ENCODE measurements at regions not wholly inside any gene's neighbourhood (a gene's known extent, or its start where the extent isn't known, plus 50 kb on each side); places are given as distances from the start of the nearest gene placed in this dataset.
"Not testable (repeated sequence)": the region's sequence is repeated elsewhere in the genome, so short reads cannot be mapped to it uniquely, and the experiment has no call there.

GRCh38 chr18:30595942-30596341, 446.6 kb downstream of the DSC3 start:
- TF ChIP-seq, protein P1, sequence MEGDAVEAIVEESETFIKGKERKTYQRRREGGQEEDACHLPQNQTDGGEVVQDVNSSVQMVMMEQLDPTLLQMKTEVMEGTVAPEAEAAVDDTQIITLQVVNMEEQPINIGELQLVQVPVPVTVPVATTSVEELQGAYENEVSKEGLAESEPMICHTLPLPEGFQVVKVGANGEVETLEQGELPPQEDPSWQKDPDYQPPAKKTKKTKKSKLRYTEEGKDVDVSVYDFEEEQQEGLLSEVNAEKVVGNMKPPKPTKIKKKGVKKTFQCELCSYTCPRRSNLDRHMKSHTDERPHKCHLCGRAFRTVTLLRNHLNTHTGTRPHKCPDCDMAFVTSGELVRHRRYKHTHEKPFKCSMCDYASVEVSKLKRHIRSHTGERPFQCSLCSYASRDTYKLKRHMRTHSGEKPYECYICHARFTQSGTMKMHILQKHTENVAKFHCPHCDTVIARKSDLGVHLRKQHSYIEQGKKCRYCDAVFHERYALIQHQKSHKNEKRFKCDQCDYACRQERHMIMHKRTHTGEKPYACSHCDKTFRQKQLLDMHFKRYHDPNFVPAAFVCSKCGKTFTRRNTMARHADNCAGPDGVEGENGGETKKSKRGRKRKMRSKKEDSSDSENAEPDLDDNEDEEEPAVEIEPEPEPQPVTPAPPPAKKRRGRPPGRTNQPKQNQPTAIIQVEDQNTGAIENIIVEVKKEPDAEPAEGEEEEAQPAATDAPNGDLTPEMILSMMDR (IDR thresholded peaks at IDR 0.05), result no peak
- TF ChIP-seq ZFX (IDR thresholded peaks at IDR 0.05; ENCODE audit: borderline replicate concordance), result no peak
- no peak overlapping the region for H3K27ac ChIP-seq

- H3K27ac ChIP-seq, result not testable (repeated sequence)
Observed at GRCh38 chr18:30594911-30595310, 447.6 kb downstream of the DSC3 start.

GRCh38 chr18:30591462-30591861, 451.1 kb downstream of the DSC3 start:
- H3K27ac ChIP-seq, result no peak overlapping the region
- TF ChIP-seq, protein P1 (IDR thresholded peaks at IDR 0.05), result no peak
- TF ChIP-seq ZFX (IDR thresholded peaks at IDR 0.05; ENCODE audit: borderline replicate concordance), result no peak

GRCh38 chr18:30588673-30589164, 453.8 kb downstream of the DSC3 start:
- TF ChIP-seq ZFX (IDR thresholded peaks at IDR 0.05; ENCODE audit: borderline replicate concordance), result no peak
- TF ChIP-seq, protein P1 (IDR thresholded peaks at IDR 0.05), result no peak
- H3K27ac ChIP-seq, result no peak overlapping the region

DNA sequence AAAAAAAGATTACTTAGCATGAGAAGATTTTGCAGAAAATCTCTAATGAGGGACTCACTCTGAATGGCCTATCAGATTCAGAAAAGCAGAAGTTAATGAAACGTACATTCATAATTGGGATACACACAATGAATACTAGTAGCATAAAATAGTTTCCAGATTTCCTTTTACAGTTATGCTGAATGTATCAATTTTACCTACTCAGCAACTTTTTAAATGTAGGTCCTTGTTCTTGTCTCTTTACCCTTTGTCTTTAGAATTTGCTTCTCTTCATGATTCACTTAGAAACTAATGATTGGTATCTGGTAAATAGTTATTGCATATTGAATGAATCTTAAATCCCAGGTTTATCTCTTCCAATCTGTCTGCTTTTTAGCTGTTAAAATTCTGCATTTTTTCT, 458.8 kb downstream of the DSC3 start:
- no peak overlapping the region for H3K27ac ChIP-seq
- no peak for TF ChIP-seq ZFX (IDR thresholded peaks at IDR 0.05; ENCODE audit: borderline replicate concordance)
- TF ChIP-seq, protein P1 (IDR thresholded peaks at IDR 0.05), result no peak

DNA sequence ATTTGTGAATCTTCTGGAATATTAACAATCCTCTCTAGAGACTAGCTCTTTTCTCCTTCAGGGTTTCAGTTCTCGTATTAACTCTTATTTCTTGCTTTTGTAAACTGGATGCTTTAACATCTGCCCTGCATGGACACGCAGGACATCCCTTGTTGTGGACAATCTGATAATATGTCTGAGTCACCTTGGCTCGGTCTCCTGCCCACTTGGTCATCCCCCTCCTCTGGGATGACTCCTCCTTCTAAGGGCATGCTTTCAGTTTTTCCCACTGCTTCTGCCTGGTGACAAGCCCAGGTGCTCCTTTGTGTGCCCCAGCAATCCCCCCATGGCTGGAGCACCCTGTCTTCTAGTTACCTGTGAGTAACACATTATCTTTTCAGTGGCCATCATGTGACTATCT, 460.5 kb downstream of the DSC3 start:
- TF ChIP-seq, protein P1 (IDR thresholded peaks at IDR 0.05), result no peak
- no peak for TF ChIP-seq ZFX (IDR thresholded peaks at IDR 0.05; ENCODE audit: borderline replicate concordance)
- no peak overlapping the region for H3K27ac ChIP-seq

- no peak overlapping the region for H3K27ac ChIP-seq
Observed at GRCh38 chr18:30578707-30579106, 463.8 kb downstream of the DSC3 start.

More at GRCh38 chr18:30578707-30579106, 463.8 kb downstream of the DSC3 start:
- TF ChIP-seq, protein P1 (IDR thresholded peaks at IDR 0.05), result no peak
- no peak for TF ChIP-seq ZFX (IDR thresholded peaks at IDR 0.05; ENCODE audit: borderline replicate concordance)
